Neural cell (in vitro differentiated cells): ENCODE measurements at regions not wholly inside any gene's neighbourhood (a gene's known extent, or its start where the extent isn't known, plus 50 kb on each side); places are given as distances from the start of the nearest gene placed in this dataset.

Source experiments
- H2AFZ ChIP-seq: fragments of 200-600, 300-800 bp; sonication (generic), shearing (Covaris generic); 2 replicates; pipeline ENCODE4 v1.6.0; 2014; ENCODE audit warnings: low read depth, mild to moderate bottlenecking, antibody characterized with exemption, low read length, moderate library complexity
- H3F3A ChIP-seq: fragments of 200-600 bp; shearing (Covaris generic); 2 replicates; pipeline ENCODE4 v1.6.1; 2016; ENCODE audit warnings: mild to moderate bottlenecking, moderate library complexity, mixed read lengths, antibody characterized with exemption, low read length; ENCODE audit not compliant: insufficient read depth, poor library complexity, severe bottlenecking
- H3K27ac ChIP-seq: fragments of 200-600, 300-800 bp; sonication (generic), shearing (Covaris generic); 2 replicates; pipeline ENCODE4 v1.5.1; 2014; ENCODE audit warnings: mild to moderate bottlenecking, low read length, moderate library complexity
- H3K27me3 ChIP-seq: fragments of 300-800, 200-600 bp; sonication (generic), shearing (Covaris generic); 2 replicates; pipeline ENCODE4 v1.6.0; 2014; ENCODE audit warnings: mild to moderate bottlenecking, low read depth, low read length, moderate library complexity; ENCODE audit not compliant: insufficient read depth
- H3K36me3 ChIP-seq: fragments of 300-800, 200-600 bp; sonication (generic), shearing (Covaris generic); 2 replicates; pipeline ENCODE4 v1.5.1; 2014; ENCODE audit warnings: mild to moderate bottlenecking, antibody characterized with exemption, low read length, moderate library complexity; ENCODE audit not compliant: insufficient read depth
- H3K4me2 ChIP-seq: fragments of 300-800, 200-600 bp; sonication (generic), shearing (Covaris generic); 2 replicates; pipeline ENCODE4 v1.6.0; 2014; ENCODE audit warnings: mild to moderate bottlenecking, low read length
- H3K4me3 ChIP-seq: fragments of 300-800, 200-600 bp; sonication (generic), shearing (Covaris generic); 2 replicates; pipeline ENCODE4 v1.5.1; 2014; ENCODE audit warnings: mild to moderate bottlenecking, low read length, moderate library complexity
- H3K79me2 ChIP-seq: fragments of 200-600 bp; shearing (Covaris generic); replicated peaks from 2 replicates; pipeline ENCODE4 v1.6.0; 2014; ENCODE audit warnings: mild to moderate bottlenecking, low read length, moderate library complexity; ENCODE audit not compliant: insufficient read depth
- H3K9ac ChIP-seq: fragments of 300-800, 200-600 bp; sonication (generic), shearing (Covaris generic); 2 replicates; pipeline ENCODE4 v1.6.1; 2016; ENCODE audit warnings: mild to moderate bottlenecking, low read length, mixed read lengths
- H3K9me2 ChIP-seq: fragments of 200-600 bp; shearing (Covaris generic); 2 replicates; pipeline ENCODE4 v1.6.1; 2016; ENCODE audit warnings: mild to moderate bottlenecking, low read length, mixed read lengths; ENCODE audit not compliant: insufficient read depth
- H3K9me3 ChIP-seq: fragments of 200-600, 300-800 bp; sonication (generic), shearing (Covaris generic); 2 replicates; pipeline ENCODE4 v1.6.1; 2016; ENCODE audit warnings: mild to moderate bottlenecking, mixed run types, low read length, moderate library complexity, mixed read lengths
- H4K20me1 ChIP-seq: fragments of 200-600 bp; shearing (Covaris generic); 2 replicates; pipeline ENCODE4 v1.6.1; 2016; ENCODE audit warnings: mild to moderate bottlenecking, mixed run types; ENCODE audit not compliant: insufficient read depth
- CTCF ChIP-seq: fragments of 450-650 bp; IDR thresholded peaks from 2 replicates; pipeline ENCODE4 v1.5.1; 2014; ENCODE audit warnings: antibody characterized with exemption, mild to moderate bottlenecking, moderate library complexity; ENCODE audit not compliant: poor library complexity, severe bottlenecking
- EP300 ChIP-seq: fragments of 450-650 bp; conservative IDR thresholded peaks from 2 replicates; pipeline ENCODE4 v1.6.1; 2014; ENCODE audit warnings: antibody characterized with exemption, mild to moderate bottlenecking, moderate library complexity; ENCODE audit not compliant: poor library complexity, severe bottlenecking
- EZH2 ChIP-seq: fragments of 200-600, 300-800 bp; shearing (Covaris generic), sonication (generic); IDR thresholded peaks from 2 replicates; pipeline ENCODE4 v1.6.1; 2014; ENCODE audit warnings: antibody characterized with exemption, low read length, borderline replicate concordance, mild to moderate bottlenecking; ENCODE audit not compliant: insufficient read depth, poor library complexity, severe bottlenecking
- MXI1 ChIP-seq: fragments of 450-650 bp; conservative IDR thresholded peaks from 2 replicates; pipeline ENCODE4 v1.6.1; 2014; ENCODE audit warnings: antibody characterized with exemption, mild to moderate bottlenecking; ENCODE audit not compliant: poor library complexity, severe bottlenecking
- POLR2AphosphoS5 ChIP-seq: IDR thresholded peaks from 2 replicates; pipeline ENCODE4 v1.6.1; 2012
- RAD21 ChIP-seq: fragments of 450-650 bp; conservative IDR thresholded peaks from 2 replicates; pipeline ENCODE4 v1.6.1; 2014; ENCODE audit warnings: antibody characterized with exemption, mild to moderate bottlenecking, moderate library complexity
- SMC3 ChIP-seq: fragments of 450-650 bp; conservative IDR thresholded peaks from 2 replicates; pipeline ENCODE4 v1.6.1; 2014; ENCODE audit warnings: antibody characterized with exemption, mild to moderate bottlenecking, moderate library complexity; ENCODE audit not compliant: poor library complexity
- TAF1 ChIP-seq: IDR thresholded peaks from 2 replicates; pipeline ENCODE4 v1.6.1; 2012; ENCODE audit warnings: low read depth
- TF ChIP-seq, protein P1 (sequence below): IDR thresholded peaks from 2 replicates; pipeline ENCODE4 v1.6.1; 2012; ENCODE audit warnings: borderline replicate concordance

DNA sequence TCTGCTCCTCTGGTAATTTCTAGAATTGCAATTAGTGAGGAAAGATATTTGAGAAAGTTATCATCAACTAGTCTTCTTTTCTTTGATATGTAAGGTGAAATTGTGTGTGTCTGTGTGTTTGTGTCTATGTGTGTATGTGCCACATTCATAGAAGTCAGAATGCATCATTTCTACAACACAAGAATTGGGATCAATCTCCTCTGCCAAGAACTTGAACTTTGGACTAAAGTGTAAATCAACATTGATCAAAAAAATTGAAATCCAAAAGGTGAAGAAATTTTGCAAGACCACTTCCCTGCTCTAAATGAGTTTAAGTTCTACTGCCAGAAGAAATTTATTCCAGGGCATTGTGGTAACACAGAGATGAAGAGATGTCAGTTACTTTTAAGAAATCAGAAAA, 1072.8 kb downstream of the GRM8 start:
- Histone ChIP-seq H3F3A (no peaks in the 10 kb centered on the region), H3K36me3 (no peaks in the 10 kb centered on the region), H3K4me2 (no peak overlapping the region), H3K27ac (no peak overlapping the region), H3K4me3 (no peak overlapping the region), H2AFZ (no peak overlapping the region), H3K9me3 (no peaks in the 10 kb centered on the region), H3K9ac (no peak overlapping the region), H3K9me2 (no peaks in the 10 kb centered on the region), H4K20me1 (no peaks in the 10 kb centered on the region), H3K79me2 (no peaks in the 10 kb centered on the region), H3K27me3 (no peaks in the 10 kb centered on the region)
- TF ChIP-seq RAD21 (no peak), EZH2 (no peak), EP300 (no peak), MXI1 (no peak), TAF1 (no peak), CTCF (no peak), POLR2AphosphoS5 (no peak), SMC3 (no peak)
- TF ChIP-seq, protein P1, sequence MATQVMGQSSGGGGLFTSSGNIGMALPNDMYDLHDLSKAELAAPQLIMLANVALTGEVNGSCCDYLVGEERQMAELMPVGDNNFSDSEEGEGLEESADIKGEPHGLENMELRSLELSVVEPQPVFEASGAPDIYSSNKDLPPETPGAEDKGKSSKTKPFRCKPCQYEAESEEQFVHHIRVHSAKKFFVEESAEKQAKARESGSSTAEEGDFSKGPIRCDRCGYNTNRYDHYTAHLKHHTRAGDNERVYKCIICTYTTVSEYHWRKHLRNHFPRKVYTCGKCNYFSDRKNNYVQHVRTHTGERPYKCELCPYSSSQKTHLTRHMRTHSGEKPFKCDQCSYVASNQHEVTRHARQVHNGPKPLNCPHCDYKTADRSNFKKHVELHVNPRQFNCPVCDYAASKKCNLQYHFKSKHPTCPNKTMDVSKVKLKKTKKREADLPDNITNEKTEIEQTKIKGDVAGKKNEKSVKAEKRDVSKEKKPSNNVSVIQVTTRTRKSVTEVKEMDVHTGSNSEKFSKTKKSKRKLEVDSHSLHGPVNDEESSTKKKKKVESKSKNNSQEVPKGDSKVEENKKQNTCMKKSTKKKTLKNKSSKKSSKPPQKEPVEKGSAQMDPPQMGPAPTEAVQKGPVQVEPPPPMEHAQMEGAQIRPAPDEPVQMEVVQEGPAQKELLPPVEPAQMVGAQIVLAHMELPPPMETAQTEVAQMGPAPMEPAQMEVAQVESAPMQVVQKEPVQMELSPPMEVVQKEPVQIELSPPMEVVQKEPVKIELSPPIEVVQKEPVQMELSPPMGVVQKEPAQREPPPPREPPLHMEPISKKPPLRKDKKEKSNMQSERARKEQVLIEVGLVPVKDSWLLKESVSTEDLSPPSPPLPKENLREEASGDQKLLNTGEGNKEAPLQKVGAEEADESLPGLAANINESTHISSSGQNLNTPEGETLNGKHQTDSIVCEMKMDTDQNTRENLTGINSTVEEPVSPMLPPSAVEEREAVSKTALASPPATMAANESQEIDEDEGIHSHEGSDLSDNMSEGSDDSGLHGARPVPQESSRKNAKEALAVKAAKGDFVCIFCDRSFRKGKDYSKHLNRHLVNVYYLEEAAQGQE, result no peak

DNA sequence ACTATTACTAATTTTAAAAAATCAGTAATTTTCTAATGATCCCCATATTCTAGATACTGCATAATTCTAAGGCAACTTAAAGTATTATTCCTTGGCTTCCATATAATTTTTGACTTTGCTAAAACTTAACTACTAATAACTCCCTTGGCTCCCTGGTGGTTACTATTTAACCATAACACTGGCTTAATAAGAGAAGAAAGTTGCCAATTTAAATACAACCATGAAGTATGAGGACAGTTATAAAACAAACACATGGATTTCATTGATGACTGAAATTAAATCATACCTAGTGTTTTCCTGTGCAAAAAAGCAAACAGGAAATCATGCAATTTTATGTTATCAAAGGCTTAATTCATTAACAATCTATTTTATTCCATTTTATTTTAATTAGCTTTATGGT, 1073.9 kb downstream of the GRM8 start:
- H3K9ac ChIP-seq, result no peak overlapping the region
- H3K9me2 ChIP-seq, result no peaks in the 10 kb centered on the region
- no peak overlapping the region for H3K4me2 ChIP-seq
- no peaks in the 10 kb centered on the region for H3K27me3 ChIP-seq
- H3K79me2 ChIP-seq, result no peaks in the 10 kb centered on the region
- H4K20me1 ChIP-seq, result no peaks in the 10 kb centered on the region
- no peak overlapping the region for H2AFZ ChIP-seq
- H3K4me3 ChIP-seq, result no peak overlapping the region
- TF ChIP-seq EZH2 (no peak), TAF1 (no peak), MXI1 (no peak), SMC3 (no peak), RAD21 (no peak), POLR2AphosphoS5 (no peak), CTCF (no peak), EP300 (no peak)
- TF ChIP-seq, protein P1, result no peak
- H3K9me3 ChIP-seq, result no peaks in the 10 kb centered on the region
- H3F3A ChIP-seq, result no peaks in the 10 kb centered on the region
- no peak overlapping the region for H3K27ac ChIP-seq
- no peaks in the 10 kb centered on the region for H3K36me3 ChIP-seq
